ENCODE measurements at regions not wholly inside any gene's neighbourhood (a gene's known extent, or its start where the extent isn't known, plus 50 kb on each side); places are given as distances from the start of the nearest gene placed in this dataset.

DNA sequence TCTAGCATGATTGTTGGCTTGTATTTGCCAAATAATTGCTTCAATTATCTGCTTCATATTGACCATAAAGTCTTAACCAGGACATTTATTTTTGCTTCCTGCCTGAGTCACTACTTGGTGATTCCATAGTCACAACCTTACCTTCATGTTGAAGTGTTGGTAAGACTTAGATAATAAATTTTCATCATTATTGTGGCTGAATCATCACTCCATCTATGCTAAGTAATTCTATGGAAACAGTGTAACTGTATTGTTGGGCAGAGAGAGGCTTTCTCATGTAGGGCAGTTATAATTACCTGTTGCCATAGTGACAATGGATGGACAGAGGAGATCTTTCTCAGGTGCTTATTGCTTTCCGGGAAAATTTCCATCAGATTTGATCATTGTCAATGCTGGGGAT lies 330.7 kb upstream of the LRRC3B start:
- TF ChIP-seq EZH2 (IDR thresholded peaks at IDR 0.05; ENCODE audit: insufficient read depth, low read length) = no peak
- TF ChIP-seq, protein P1, sequence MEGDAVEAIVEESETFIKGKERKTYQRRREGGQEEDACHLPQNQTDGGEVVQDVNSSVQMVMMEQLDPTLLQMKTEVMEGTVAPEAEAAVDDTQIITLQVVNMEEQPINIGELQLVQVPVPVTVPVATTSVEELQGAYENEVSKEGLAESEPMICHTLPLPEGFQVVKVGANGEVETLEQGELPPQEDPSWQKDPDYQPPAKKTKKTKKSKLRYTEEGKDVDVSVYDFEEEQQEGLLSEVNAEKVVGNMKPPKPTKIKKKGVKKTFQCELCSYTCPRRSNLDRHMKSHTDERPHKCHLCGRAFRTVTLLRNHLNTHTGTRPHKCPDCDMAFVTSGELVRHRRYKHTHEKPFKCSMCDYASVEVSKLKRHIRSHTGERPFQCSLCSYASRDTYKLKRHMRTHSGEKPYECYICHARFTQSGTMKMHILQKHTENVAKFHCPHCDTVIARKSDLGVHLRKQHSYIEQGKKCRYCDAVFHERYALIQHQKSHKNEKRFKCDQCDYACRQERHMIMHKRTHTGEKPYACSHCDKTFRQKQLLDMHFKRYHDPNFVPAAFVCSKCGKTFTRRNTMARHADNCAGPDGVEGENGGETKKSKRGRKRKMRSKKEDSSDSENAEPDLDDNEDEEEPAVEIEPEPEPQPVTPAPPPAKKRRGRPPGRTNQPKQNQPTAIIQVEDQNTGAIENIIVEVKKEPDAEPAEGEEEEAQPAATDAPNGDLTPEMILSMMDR (IDR thresholded peaks at IDR 0.05; ENCODE audit: insufficient read depth, low read depth, low read length) = no peak

All from astrocyte (in vitro differentiated cells and primary cell).